Tibial nerve (tissue), 4 donors: ENCODE measurements at regions not wholly inside any gene's neighbourhood (a gene's known extent, or its start where the extent isn't known, plus 50 kb on each side); places are given as distances from the start of the nearest gene placed in this dataset.

Source experiments
- CTCF ChIP-seq, 5 experiments: fragments of 200-600 bp in 3 of 5; fragments of 450-650 bp in 2 of 5; sonication (generic) in 3 of 5; IDR thresholded peaks; one replicate each; pipeline ENCODE4 v1.5.1; 2016 to 2019; ENCODE audit warnings: antibody characterized with exemption in 5 of 5, mild to moderate bottlenecking in 3 of 5, moderate library complexity in 2 of 5
- EP300 ChIP-seq, 2 donors: sonication (generic); formaldehyde crosslinking; IDR thresholded peaks; one replicate each; pipeline ENCODE4 v1.6.1; 2017; ENCODE audit warnings: antibody characterized with exemption in 2 of 2, mild to moderate bottlenecking in 1 of 2

DNA sequence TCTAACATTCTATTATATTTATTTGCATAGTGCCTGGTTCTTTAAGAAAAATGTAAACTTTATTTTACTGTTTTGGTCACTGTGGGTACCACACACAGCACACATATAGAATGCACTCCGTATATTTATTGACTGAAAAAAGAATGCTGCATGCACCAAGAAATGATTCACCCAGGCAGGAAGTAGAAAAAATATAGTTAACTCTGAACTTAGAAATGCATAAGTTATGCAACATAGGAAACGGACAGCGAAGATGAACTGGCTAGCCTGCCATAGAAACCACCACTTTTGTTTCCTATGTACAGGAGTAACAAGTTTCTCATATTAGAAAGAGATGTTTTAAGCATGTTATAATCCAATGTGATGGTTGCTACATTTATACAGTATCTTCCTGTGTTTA lies 635.8 kb downstream of the DSC3 start:
- TF ChIP-seq CTCF (IDR thresholded peaks at IDR 0.05), result no peak
- TF ChIP-seq EP300 (IDR thresholded peaks at IDR 0.05), result no peak
